ENCODE measurements at regions not wholly inside any gene's neighbourhood (a gene's known extent, or its start where the extent isn't known, plus 50 kb on each side); places are given as distances from the start of the nearest gene placed in this dataset.

DNA sequence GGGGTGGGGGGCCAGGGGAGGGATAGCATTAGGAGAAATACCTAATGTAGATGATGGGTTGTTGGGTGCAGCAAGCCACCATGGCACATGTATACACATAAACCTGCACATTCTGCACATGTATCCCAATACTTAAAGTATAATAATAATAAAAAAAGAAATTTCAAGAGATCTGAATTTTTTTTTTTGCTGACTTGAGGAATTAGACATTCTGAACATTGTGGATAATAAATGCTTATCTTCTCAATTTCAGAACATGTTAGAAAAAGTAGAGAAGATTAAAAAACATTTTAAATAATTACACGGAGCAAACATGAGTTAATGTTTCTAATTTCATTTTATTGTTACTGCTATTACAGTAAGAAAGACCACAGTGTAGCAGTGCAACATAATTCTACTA, 230.4 kb downstream of the DTHD1 start:
- ATAC-seq (no peak), DNase-seq (ENCODE audit: low spot score) (no peak)
- no peak overlapping the region for H3K27ac Mint-ChIP-seq
- no peaks in the 10 kb centered on the region for H3K9me3 Mint-ChIP-seq
- peaks cover 3 to 14% of the 10 kb centered on the region in 2 donors for H3K27me3 Mint-ChIP-seq
- no peaks in the 10 kb centered on the region for H3K36me3 Mint-ChIP-seq
- H3K4me1 Mint-ChIP-seq (ENCODE audit: low read depth in 2 of 2): no peaks in the 10 kb centered on the region
- no peak overlapping the region for H3K4me3 Mint-ChIP-seq

DNA sequence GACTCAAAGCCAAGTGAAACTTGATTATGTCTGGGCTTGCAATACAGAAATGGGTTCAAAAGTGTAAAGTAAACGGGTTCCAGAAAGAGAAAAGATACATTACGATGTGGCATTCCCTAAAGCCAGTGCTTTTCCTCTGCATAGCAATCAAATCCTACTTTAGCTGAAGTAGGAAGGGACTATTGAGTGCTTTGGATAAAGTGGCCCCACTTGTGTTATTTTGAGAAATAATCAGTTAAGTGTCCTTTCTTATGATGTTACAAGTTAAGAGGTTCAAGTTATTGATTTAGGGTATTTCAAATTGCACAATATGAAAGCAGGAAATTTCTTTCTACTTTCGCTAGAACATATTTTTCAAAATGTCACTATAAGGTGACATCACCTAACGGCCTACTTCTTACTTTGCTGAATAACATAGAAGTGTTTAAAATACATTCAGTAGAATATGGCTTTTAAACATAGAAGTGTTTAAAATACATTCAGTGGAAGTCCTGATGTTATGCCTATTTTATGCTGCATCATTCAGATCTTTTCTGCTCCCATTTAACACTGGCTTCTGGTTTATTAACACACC, 235.2 kb downstream of the DTHD1 start:
- Mint-ChIP-seq H3K27ac (no peak overlapping the region), H3K36me3 (no peaks in the 10 kb centered on the region), H3K27me3 (peaks cover 0 to 20% of the 10 kb centered on the region in 2 donors), H3K9me3 (peaks cover 9% of the 10 kb centered on the region), H3K4me1 (ENCODE audit: low read depth in 2 of 2) (no peaks in the 10 kb centered on the region), H3K4me3 (no peak overlapping the region)
- DNase-seq (ENCODE audit: low spot score) (no peak), ATAC-seq (no peak)

DNA sequence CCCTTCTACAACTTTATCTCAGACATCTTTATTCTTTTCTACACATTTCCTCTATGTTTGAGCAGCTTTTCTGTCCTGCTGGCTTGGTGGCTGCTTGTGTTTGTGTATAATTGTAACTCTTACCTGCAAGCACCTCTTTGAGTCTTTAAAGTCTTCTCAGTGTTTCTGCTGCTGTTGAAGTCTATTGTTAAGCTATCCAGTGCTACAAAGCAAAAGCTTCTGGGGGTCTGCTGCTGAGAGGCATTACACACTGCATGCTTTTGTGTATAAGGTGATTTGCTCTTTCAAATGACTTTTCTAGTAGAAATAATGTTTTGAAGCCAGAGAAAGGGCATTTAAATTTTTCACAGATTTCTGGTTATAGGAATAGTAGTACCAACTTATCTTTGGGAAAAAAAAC, 241.8 kb downstream of the DTHD1 start:
- no peaks in the 10 kb centered on the region for H3K4me1 Mint-ChIP-seq (ENCODE audit: low read depth in 2 of 2)
- ATAC-seq (no peak), DNase-seq (ENCODE audit: low spot score) (no peak)
- H3K36me3 Mint-ChIP-seq: peaks cover 4% of the 10 kb centered on the region
- H3K27me3 Mint-ChIP-seq: no peaks in the 10 kb centered on the region
- peaks cover 15% of the 10 kb centered on the region for H3K9me3 Mint-ChIP-seq
- no peak overlapping the region for H3K27ac Mint-ChIP-seq
- H3K4me3 Mint-ChIP-seq: no peak overlapping the region

DNA sequence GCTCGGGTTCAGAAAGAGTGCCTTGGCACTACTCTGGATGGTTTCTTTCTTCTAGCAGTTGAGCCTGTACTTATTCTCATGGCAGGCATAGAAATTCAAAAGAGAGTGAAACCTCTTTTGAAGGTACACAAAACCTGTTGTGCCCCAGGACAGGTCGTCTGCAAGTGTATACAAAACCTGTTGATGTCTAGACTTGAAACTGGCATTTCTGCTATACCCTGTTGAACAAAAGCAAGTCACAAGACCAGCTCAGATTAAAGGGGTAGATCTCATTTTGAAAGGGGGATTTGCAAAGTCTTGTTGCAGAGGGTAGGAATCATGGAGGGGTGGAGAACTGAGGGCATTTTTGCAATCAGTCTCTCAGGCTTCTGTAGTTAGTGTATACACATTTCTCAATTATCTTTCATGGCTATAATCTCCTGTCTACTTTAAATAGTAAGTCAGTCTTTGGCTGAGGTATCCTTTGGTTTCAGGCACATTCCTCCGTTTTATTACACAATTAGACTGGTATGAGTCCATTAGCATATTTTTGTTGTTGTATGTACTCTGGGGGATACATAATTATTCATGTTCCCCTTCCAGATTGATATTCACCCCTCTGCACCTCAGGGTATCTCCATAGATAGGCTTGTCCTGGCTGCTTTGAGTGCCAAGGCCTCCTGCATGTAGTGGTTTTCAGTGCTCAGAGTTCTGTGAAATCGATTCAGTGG, 251.4 kb downstream of the DTHD1 start:
- no peak overlapping the region for H3K27ac Mint-ChIP-seq
- H3K9me3 Mint-ChIP-seq: peaks cover 13% of the 10 kb centered on the region
- H3K36me3 Mint-ChIP-seq: peaks cover 13% of the 10 kb centered on the region
- H3K27me3 Mint-ChIP-seq: no peaks in the 10 kb centered on the region
- no peak for ATAC-seq
- DNase-seq (ENCODE audit: low spot score): no peak
- H3K4me1 Mint-ChIP-seq (ENCODE audit: low read depth in 2 of 2): no peaks in the 10 kb centered on the region
- no peak overlapping the region for H3K4me3 Mint-ChIP-seq

DNA sequence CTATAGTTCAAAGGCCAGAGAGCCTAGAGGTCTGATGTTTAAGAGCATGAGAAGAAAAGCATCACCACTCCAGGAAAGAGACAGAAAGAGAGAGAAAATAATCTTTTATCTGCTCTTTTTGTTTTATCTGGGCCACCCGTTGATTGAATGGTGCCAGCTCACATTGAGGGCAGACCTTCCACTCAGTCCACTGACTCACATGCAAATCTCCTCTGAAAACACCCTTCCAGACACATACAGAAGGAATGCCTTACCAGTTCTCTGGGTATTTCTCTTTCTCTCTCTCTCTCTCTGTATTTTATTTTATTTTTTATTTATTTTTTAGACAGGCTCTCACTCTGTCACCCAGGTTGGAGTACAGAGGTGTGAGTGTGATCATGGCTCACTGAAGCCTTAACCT, 252.5 kb downstream of the DTHD1 start:
- H3K9me3 Mint-ChIP-seq: peaks cover 2% of the 10 kb centered on the region
- H3K27ac Mint-ChIP-seq: no peak overlapping the region
- H3K36me3 Mint-ChIP-seq: peaks cover 2% of the 10 kb centered on the region
- ATAC-seq (no peak), DNase-seq (ENCODE audit: low spot score) (no peak)
- H3K27me3 Mint-ChIP-seq: no peaks in the 10 kb centered on the region
- H3K4me3 Mint-ChIP-seq: no peak overlapping the region
- no peaks in the 10 kb centered on the region for H3K4me1 Mint-ChIP-seq (ENCODE audit: low read depth in 2 of 2)

DNA sequence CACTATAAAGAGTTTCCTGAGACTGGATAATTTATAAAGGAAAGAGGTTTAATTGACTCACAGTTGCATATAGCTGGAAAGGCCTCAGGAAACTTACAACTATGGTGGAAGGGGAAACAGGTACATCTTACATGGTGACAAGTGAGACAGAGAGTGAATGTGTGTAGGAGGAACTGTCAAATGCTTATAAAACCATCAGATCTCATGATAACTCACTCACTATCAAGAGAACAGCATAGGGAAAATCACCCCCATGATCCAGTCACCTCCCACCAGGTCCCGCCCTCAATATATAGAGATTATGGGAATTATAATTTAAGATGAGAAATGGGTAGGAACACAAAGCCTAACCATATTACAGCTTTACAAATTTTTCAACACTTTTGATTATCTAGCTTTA, 266.0 kb downstream of the DTHD1 start:
- H3K4me3 Mint-ChIP-seq: no peak overlapping the region
- DNase-seq (ENCODE audit: low spot score): no peak
- H3K9me3 Mint-ChIP-seq: no peaks in the 10 kb centered on the region
- H3K36me3 Mint-ChIP-seq: no peaks in the 10 kb centered on the region
- no peak overlapping the region for H3K27ac Mint-ChIP-seq
- no peaks in the 10 kb centered on the region for H3K4me1 Mint-ChIP-seq (ENCODE audit: low read depth in 2 of 2)
- H3K27me3 Mint-ChIP-seq: no peaks in the 10 kb centered on the region
- no peak for ATAC-seq

DNA sequence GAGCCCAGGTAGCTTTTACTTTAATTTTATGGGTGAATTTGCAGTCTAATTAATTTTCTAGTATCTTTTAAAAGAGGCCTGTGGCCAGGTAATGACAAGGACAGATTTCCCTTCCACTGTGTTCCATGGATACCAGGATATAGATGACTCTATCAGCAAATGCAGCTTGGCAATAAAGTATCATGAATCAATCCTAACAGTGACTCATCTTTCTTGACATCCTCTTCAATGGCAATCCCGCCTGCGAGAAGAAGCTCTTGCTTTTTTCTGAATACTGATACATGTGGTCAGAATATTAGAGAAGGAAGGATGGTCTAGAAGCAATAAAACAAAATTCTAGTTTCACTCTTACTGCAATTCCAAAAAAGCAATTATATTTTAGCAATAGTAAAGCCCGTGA, 267.8 kb downstream of the DTHD1 start:
- H3K27me3 Mint-ChIP-seq: no peaks in the 10 kb centered on the region
- H3K4me1 Mint-ChIP-seq (ENCODE audit: low read depth in 2 of 2): no peaks in the 10 kb centered on the region
- ATAC-seq (no peak), DNase-seq (ENCODE audit: low spot score) (no peak)
- no peaks in the 10 kb centered on the region for H3K36me3 Mint-ChIP-seq
- no peak overlapping the region for H3K4me3 Mint-ChIP-seq
- H3K9me3 Mint-ChIP-seq: no peaks in the 10 kb centered on the region
- no peak overlapping the region for H3K27ac Mint-ChIP-seq

DNA sequence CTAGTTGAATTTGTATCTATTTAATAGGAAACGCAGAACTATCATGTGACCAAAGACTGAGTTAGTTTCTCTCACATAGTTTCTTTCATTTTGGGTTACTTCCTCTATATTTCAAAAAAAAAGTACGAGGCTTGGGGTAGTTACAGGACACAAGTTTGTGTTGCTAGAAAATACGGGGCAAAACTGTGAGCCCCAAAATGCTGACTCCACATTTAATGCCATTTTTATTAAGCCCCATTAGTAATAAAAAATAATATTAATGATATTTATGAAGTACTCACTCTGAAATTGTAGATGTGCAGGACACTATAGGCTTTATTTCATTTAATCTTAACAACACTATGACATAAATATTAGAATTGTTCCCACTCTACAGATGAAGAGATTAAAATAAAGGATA, 268.6 kb downstream of the DTHD1 start:
- Mint-ChIP-seq H3K27me3 (no peaks in the 10 kb centered on the region), H3K4me1 (ENCODE audit: low read depth in 2 of 2) (no peaks in the 10 kb centered on the region), H3K4me3 (no peak overlapping the region)

DNA sequence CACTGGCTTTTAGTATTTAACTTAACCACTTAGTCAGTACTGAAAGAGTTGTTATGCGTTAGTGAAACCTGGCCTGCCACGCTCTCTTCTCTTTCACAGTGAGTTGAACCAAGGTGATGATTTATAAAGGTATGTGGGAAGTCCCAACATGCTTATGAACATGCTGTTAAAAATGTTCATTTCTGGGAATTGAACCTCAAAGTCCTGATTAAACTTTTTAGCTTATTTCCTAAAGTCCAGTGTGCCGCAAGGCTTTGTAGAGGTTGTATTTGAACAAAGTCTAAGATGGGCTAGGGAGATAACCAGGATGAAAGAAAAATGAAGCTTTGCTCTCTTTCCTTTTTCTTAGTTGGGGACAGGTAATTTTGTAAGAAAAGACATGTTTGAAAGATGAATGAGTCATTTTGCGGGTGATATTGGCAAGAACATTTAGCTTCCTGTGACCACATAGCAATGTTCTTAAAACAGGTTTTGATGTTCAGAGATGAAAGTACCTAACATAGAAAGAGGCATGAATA, 270.3 kb downstream of the DTHD1 start:
- Mint-ChIP-seq H3K27ac (no peak overlapping the region), H3K4me1 (ENCODE audit: low read depth in 2 of 2) (no peaks in the 10 kb centered on the region), H3K9me3 (no peaks in the 10 kb centered on the region), H3K27me3 (no peaks in the 10 kb centered on the region), H3K4me3 (no peak overlapping the region), H3K36me3 (no peaks in the 10 kb centered on the region)
- ATAC-seq: no peak
- DNase-seq (ENCODE audit: low spot score): no peak

More for the DNA sequence above, 268.6 kb downstream of the DTHD1 start:
- H3K27ac Mint-ChIP-seq: no peak overlapping the region
- ATAC-seq (no peak), DNase-seq (ENCODE audit: low spot score) (no peak)
- no peaks in the 10 kb centered on the region for H3K36me3 Mint-ChIP-seq
- no peaks in the 10 kb centered on the region for H3K9me3 Mint-ChIP-seq

DNA sequence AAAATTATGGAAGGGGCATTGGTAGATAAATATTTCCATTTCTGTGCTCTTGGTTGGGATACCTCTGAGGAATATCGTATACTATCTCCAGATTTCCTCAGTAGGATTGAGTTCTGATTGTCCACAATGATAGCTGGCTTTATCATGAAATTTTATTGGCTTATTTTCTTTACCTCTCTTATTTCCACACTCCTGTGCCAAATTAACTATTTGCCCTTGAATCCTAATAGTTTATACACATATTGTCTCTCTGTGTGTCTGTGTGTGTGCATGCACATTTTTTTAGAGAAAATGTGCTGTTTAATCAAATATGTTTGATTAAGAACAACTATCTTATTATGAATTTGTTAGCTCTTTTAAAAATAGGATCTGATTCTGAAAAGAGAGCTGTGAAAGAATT, 271.6 kb downstream of the DTHD1 start:
- no peak for DNase-seq (ENCODE audit: low spot score)
- Mint-ChIP-seq H3K4me1 (ENCODE audit: low read depth in 2 of 2) (no peaks in the 10 kb centered on the region), H3K27me3 (no peaks in the 10 kb centered on the region), H3K4me3 (no peak overlapping the region), H3K9me3 (no peaks in the 10 kb centered on the region), H3K36me3 (no peaks in the 10 kb centered on the region), H3K27ac (no peak overlapping the region)
- ATAC-seq: no peak

DNA sequence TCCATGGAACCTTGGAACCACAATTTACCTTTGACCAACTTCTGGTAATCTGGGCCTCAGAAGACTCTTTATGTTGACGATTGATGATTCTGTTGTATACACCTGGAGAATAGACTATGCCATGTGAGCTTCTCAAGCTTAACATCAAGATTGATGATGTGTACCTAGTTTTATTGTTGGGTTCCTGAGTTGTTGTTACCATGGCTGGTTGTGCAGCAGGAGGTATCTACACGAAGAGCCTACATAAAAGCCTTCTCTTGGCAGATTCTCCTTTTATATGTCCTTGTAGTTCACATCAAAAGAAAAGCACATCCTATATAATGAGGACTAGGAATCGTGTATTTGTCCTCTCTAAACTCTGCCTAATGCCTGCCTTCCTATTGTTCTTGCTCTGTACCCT, 272.0 kb downstream of the DTHD1 start:
- Mint-ChIP-seq H3K36me3 (no peaks in the 10 kb centered on the region), H3K4me1 (ENCODE audit: low read depth in 2 of 2) (no peaks in the 10 kb centered on the region), H3K27me3 (no peaks in the 10 kb centered on the region), H3K4me3 (no peak overlapping the region), H3K27ac (no peak overlapping the region), H3K9me3 (no peaks in the 10 kb centered on the region)
- ATAC-seq: no peak
- no peak for DNase-seq (ENCODE audit: low spot score)

DNA sequence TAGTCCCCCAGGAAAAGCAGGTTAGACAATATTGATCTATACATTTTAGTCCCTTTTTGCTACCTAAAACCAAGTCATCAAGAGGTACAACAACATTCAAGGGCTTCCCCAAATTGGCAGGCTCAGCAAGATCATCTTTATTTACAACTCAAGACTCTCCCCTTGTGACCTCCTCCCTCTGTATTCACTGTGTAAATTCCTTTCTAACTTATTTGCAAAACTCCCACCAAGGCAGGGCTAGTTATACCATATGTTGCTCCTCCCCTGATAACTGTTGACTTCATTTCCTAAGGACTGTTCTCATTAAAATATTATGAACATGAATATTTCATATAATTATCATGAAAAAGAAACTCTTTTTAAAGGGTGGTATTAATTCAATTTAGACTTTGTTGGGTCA, 275.6 kb downstream of the DTHD1 start:
- Mint-ChIP-seq H3K27me3 (no peaks in the 10 kb centered on the region), H3K36me3 (no peaks in the 10 kb centered on the region), H3K27ac (no peak overlapping the region), H3K4me1 (ENCODE audit: low read depth in 2 of 2) (no peaks in the 10 kb centered on the region), H3K4me3 (no peak overlapping the region), H3K9me3 (no peaks in the 10 kb centered on the region)
- ATAC-seq (no peak), DNase-seq (ENCODE audit: low spot score) (no peak)

DNA sequence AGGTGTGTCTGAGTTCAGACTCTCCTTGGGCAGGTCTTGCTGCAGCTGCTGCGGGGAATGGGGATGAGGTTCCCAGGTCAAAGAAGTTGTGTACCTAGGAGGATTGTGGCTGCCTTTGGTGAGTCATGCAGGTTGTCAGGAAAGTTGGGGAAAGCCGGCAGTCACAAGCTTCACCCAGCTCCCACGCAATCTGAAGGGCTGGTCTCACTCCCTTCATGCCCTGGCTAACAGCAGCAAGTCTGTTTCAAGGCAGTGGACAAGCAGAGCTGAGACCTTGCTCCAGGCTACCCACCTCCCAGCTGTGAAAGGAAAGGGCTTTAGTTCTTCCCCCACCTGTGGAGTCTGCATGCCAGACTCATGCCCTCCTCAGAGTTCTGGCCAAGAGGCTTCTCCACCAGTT, 287.2 kb downstream of the DTHD1 start:
- Mint-ChIP-seq H3K4me1 (ENCODE audit: low read depth in 2 of 2) (no peaks in the 10 kb centered on the region), H3K27ac (no peak overlapping the region), H3K9me3 (peaks cover 6% of the 10 kb centered on the region), H3K27me3 (no peaks in the 10 kb centered on the region), H3K4me3 (no peak overlapping the region), H3K36me3 (no peaks in the 10 kb centered on the region)
- ATAC-seq: no peak
- DNase-seq (ENCODE audit: low spot score): no peak

DNA sequence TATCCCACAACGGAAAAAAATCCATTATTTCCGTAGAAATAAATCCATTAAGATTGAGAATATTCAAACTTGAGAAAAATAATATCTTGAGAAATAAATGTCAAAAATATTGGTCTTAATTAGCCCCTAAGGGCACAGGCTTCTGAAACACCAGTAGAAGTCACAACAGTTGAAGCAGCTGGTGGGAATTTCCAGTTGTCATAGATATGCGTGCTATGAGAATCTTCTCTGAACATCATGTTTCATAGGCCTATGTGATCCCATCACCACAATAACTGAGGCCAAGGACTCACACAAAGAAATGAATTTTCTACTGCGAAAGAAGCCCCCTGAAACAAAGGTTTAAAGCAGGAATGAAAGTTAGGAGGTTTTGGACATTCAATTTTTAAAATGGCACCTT, 292.0 kb downstream of the DTHD1 start:
- no peaks in the 10 kb centered on the region for H3K36me3 Mint-ChIP-seq
- peaks cover 6% of the 10 kb centered on the region for H3K9me3 Mint-ChIP-seq
- H3K4me1 Mint-ChIP-seq (ENCODE audit: low read depth in 2 of 2): no peaks in the 10 kb centered on the region
- H3K4me3 Mint-ChIP-seq: no peak overlapping the region
- H3K27me3 Mint-ChIP-seq: no peaks in the 10 kb centered on the region
- no peak overlapping the region for H3K27ac Mint-ChIP-seq
- DNase-seq (ENCODE audit: low spot score) (no peak), ATAC-seq (no peak)

DNA sequence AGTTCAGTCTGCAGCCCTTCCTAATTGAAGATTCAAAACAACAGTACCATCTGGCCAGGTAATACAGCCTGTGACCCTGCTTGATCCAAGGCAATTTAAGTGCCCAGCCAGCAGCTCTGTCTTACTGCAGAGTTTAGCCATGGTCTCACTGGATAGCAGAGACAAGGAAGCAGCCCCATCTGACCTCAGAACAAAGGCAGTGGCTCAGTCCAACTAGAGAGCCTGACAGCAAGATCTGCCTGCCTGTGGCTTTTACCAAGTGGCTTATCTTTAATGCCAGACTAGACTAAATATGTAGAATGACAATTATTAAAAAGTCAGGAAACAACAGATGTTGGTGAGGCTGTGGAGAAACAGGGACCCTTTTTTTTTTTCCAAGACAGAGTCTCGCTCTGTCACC, 293.4 kb downstream of the DTHD1 start:
- H3K27me3 Mint-ChIP-seq: no peaks in the 10 kb centered on the region
- DNase-seq (ENCODE audit: low spot score): no peak
- no peaks in the 10 kb centered on the region for H3K4me1 Mint-ChIP-seq (ENCODE audit: low read depth in 2 of 2)
- no peak for ATAC-seq
- no peaks in the 10 kb centered on the region for H3K36me3 Mint-ChIP-seq
- no peak overlapping the region for H3K27ac Mint-ChIP-seq
- H3K9me3 Mint-ChIP-seq: peaks cover 6% of the 10 kb centered on the region
- H3K4me3 Mint-ChIP-seq: no peak overlapping the region

All from natural killer cell treated with Interleukin-12 subunit alpha and Interleukin-12 subunit beta and Interleukin-15 and Interleukin-18, amount 100 ng/mL, for 72 hours (primary cell).